ENCODE measurements at regions not wholly inside any gene's neighbourhood (a gene's known extent, or its start where the extent isn't known, plus 50 kb on each side); places are given as distances from the start of the nearest gene placed in this dataset.

DNA sequence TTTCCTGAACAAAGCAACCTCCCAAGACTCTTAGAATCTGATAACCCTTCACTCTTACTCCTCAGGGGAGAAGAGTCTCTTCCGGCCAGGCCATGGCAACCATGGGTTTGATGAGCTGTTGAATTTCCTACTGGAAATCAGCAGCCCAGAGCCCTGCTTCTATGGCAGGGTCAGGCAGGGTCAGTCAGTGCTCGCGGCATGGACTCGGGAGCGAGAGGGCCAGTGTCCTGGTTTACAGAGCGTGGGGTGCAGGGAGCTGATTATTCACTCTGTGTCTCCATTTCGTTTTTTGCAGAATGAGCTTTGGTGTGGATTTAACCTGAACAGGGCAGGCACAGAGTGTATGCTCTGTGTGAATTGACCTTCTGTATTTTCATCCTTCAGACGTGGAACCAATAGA lies 340.6 kb upstream of the SFSWAP start:
- TF ChIP-seq, protein P1, sequence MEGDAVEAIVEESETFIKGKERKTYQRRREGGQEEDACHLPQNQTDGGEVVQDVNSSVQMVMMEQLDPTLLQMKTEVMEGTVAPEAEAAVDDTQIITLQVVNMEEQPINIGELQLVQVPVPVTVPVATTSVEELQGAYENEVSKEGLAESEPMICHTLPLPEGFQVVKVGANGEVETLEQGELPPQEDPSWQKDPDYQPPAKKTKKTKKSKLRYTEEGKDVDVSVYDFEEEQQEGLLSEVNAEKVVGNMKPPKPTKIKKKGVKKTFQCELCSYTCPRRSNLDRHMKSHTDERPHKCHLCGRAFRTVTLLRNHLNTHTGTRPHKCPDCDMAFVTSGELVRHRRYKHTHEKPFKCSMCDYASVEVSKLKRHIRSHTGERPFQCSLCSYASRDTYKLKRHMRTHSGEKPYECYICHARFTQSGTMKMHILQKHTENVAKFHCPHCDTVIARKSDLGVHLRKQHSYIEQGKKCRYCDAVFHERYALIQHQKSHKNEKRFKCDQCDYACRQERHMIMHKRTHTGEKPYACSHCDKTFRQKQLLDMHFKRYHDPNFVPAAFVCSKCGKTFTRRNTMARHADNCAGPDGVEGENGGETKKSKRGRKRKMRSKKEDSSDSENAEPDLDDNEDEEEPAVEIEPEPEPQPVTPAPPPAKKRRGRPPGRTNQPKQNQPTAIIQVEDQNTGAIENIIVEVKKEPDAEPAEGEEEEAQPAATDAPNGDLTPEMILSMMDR (IDR thresholded peaks at IDR 0.05 in 4 of 5, conservative IDR thresholded peaks at IDR 0.05 in 1 of 5), result no peak
- no peak for TF ChIP-seq POLR2A (IDR thresholded peaks at IDR 0.05)

All from gastrocnemius medialis (tissue), 4 donors.